HCT116 (cell line): ENCODE measurements at regions not wholly inside any gene's neighbourhood (a gene's known extent, or its start where the extent isn't known, plus 50 kb on each side); places are given as distances from the start of the nearest gene placed in this dataset.

Experiments used
- ATF3 ChIP-seq: IDR thresholded peaks from 2 replicates; pipeline ENCODE4 v1.6.1; 2012
- CEBPB ChIP-seq: IDR thresholded peaks from 2 replicates; pipeline ENCODE4 v1.6.1; 2012; ENCODE audit warnings: low read depth
- CTCF ChIP-seq, 3 experiments: fragments of 200-600 bp in 1 of 3; sonication (generic) in 1 of 3; IDR thresholded peaks in 2 of 3; conservative IDR thresholded peaks in 1 of 3; 2 replicates each; pipeline ENCODE4 v1.5.1; 2012 to 2017; ENCODE audit warnings: low read depth in 2 of 3, low read length in 2 of 3, antibody characterized with exemption in 1 of 3, borderline replicate concordance in 1 of 3, control low read depth in 1 of 3, mild to moderate bottlenecking in 1 of 3, mixed read lengths in 1 of 3, mixed run types in 1 of 3, moderate library complexity in 1 of 3; ENCODE audit not compliant: insufficient read depth in 1 of 3
- ELF1 ChIP-seq: IDR thresholded peaks from 2 replicates; pipeline ENCODE4 v1.6.1; 2012; ENCODE audit warnings: low read depth, borderline replicate concordance
- FOSL1 ChIP-seq: IDR thresholded peaks from 2 replicates; pipeline ENCODE4 v1.6.1; 2012; ENCODE audit warnings: low read depth
- MAX ChIP-seq: IDR thresholded peaks from 2 replicates; pipeline ENCODE4 v1.6.1; 2012
- POLR2A ChIP-seq: IDR thresholded peaks from 2 replicates; pipeline ENCODE4 v1.7.0; 2011; ENCODE audit warnings: borderline replicate concordance; ENCODE audit not compliant: insufficient read depth, insufficient read length; ENCODE audit errors: extremely low read depth
- POLR2AphosphoS5 ChIP-seq: IDR thresholded peaks from 2 replicates; pipeline ENCODE4 v1.6.1; 2011; ENCODE audit warnings: mild to moderate bottlenecking, low read depth, low read length, moderate library complexity
- SRF ChIP-seq: IDR thresholded peaks from 2 replicates; pipeline ENCODE4 v1.6.1; 2012; ENCODE audit warnings: low read depth
- TCF7L2 ChIP-seq: IDR thresholded peaks from 2 replicates; pipeline ENCODE4 v1.7.0; 2011; ENCODE audit warnings: borderline replicate concordance, inconsistent platforms; ENCODE audit not compliant: insufficient read depth, insufficient read length; ENCODE audit errors: extremely low read depth
- ZBTB33 ChIP-seq: IDR thresholded peaks from 2 replicates; pipeline ENCODE4 v1.6.1; 2011; ENCODE audit warnings: mild to moderate bottlenecking, low read length, moderate library complexity; ENCODE audit not compliant: insufficient replicate concordance; ENCODE audit errors: extremely low read depth

- TF ChIP-seq ATF3, result no peak
- no peak for TF ChIP-seq CEBPB
- no peak for TF ChIP-seq CTCF (IDR thresholded peaks at IDR 0.05 in 2 of 3, conservative IDR thresholded peaks at IDR 0.05 in 1 of 3; ENCODE audit: borderline replicate concordance in 1 of 3, insufficient read depth in 1 of 3, low read depth in 2 of 3, low read length in 2 of 3)
- TF ChIP-seq POLR2A, result no peak
- no peak for TF ChIP-seq ELF1
- TF ChIP-seq POLR2AphosphoS5, result no peak
- TF ChIP-seq TCF7L2, result no peak
- no peak for TF ChIP-seq FOSL1
- no peak for TF ChIP-seq SRF
- no peak for TF ChIP-seq MAX
- TF ChIP-seq ZBTB33, result no peak
Measured at GRCh38 chr4:119897260-119897659, 169.4 kb downstream of the MAD2L1 start.
